OCI-M1 (cell line): ENCODE measurements at regions not wholly inside any gene's neighbourhood (a gene's known extent, or its start where the extent isn't known, plus 50 kb on each side); places are given as distances from the start of the nearest gene placed in this dataset.
"Not testable (repeated sequence)": the region's sequence is repeated elsewhere in the genome, so short reads cannot be mapped to it uniquely, and the experiment has no call there.

Source experiments
- DNase-seq: peaks from one replicate; lab custom pipeline; 2025; lab: John Stamatoyannopoulos, UW

- DNase-seq = no peak
Measured at GRCh38 chr5:169531631-169532030, 51.9 kb upstream of the SPDL1 start.

GRCh38 chr5:169527863-169528262, 55.7 kb upstream of the SPDL1 start:
- DNase-seq = no peak

GRCh38 chr5:169527066-169527465, 56.5 kb upstream of the SPDL1 start:
- DNase-seq = peak; percentile 50

- DNase-seq = no peak
Measured at GRCh38 chr5:169522851-169523250, 60.7 kb upstream of the SPDL1 start.

GRCh38 chr5:169521366-169521983, 62.1 kb upstream of the SPDL1 start:
- no peak for DNase-seq

GRCh38 chr5:169519358-169519757, 64.2 kb upstream of the SPDL1 start:
- no peak for DNase-seq

- not testable (repeated sequence) for DNase-seq
Measured at GRCh38 chr5:169518779-169519178, 64.8 kb upstream of the SPDL1 start.

- DNase-seq = no peak
Measured at GRCh38 chr5:169512385-169512784, 71.2 kb upstream of the SPDL1 start.

GRCh38 chr5:169511708-169512107, 71.9 kb upstream of the SPDL1 start:
- DNase-seq = no peak

- no peak for DNase-seq
Measured at GRCh38 chr5:169507051-169507450, 76.5 kb upstream of the SPDL1 start.

GRCh38 chr5:169503886-169504285, 79.7 kb upstream of the SPDL1 start:
- DNase-seq = peak; percentile 16

- DNase-seq = no peak
Measured at GRCh38 chr5:169499990-169500505, 83.5 kb upstream of the SPDL1 start.

- no peak for DNase-seq
Measured at GRCh38 chr5:169496878-169497277, 86.7 kb upstream of the SPDL1 start.

- DNase-seq = no peak
Measured at GRCh38 chr5:169494941-169495548, 88.5 kb upstream of the SPDL1 start.

GRCh38 chr5:169494383-169494935, 89.1 kb upstream of the SPDL1 start:
- DNase-seq = no peak

GRCh38 chr5:169474226-169474625, 109.3 kb upstream of the SPDL1 start:
- no peak for DNase-seq

GRCh38 chr5:169472544-169472943, 111.0 kb upstream of the SPDL1 start:
- no peak for DNase-seq

- no peak for DNase-seq
Measured at GRCh38 chr5:169471021-169471420, 112.6 kb upstream of the SPDL1 start.

GRCh38 chr5:169467041-169467771, 116.4 kb upstream of the SPDL1 start:
- DNase-seq = no peak

GRCh38 chr5:169460896-169461295, 122.7 kb upstream of the SPDL1 start:
- no peak for DNase-seq

GRCh38 chr5:169460123-169460522, 123.5 kb upstream of the SPDL1 start:
- DNase-seq = no peak

GRCh38 chr5:169458221-169458620, 125.4 kb upstream of the SPDL1 start:
- no peak for DNase-seq

- no peak for DNase-seq
Measured at GRCh38 chr5:169450464-169450863, 133.1 kb upstream of the SPDL1 start.
